ENCODE measurements at regions not wholly inside any gene's neighbourhood (a gene's known extent, or its start where the extent isn't known, plus 50 kb on each side); places are given as distances from the start of the nearest gene placed in this dataset.

GRCh38 chr6:139982652-139983295, 608.3 kb upstream of the CITED2 start:
- TF ChIP-seq EZH2 (IDR thresholded peaks at IDR 0.05; ENCODE audit: borderline replicate concordance, low read depth, low read length, poor library complexity, severe bottlenecking) = no peak
- no peak for TF ChIP-seq CTCF (conservative IDR thresholded peaks at IDR 0.05; ENCODE audit: low read depth, low read length)

Data from A673 (cell line).